BJ (cell line): ENCODE measurements at regions not wholly inside any gene's neighbourhood (a gene's known extent, or its start where the extent isn't known, plus 50 kb on each side); places are given as distances from the start of the nearest gene placed in this dataset.

Source experiments
- CTCF ChIA-PET: fragments of 350-600 bp; formaldehyde crosslinking; extraction: SDS; loops from one replicate; lab custom pipeline; 2021; ENCODE audit warnings: antibody characterized with exemption, inconsistent platforms; lab: Yijun Ruan, JAX
- POLR2A ChIA-PET: fragments of 300-600 bp; sonication (Branson Sonifier 250); formaldehyde crosslinking; extraction: SDS; loops from one replicate; lab custom pipeline; 2021; ENCODE audit warnings: antibody characterized with exemption; lab: Charles Lee
- DNase-seq: peaks from one replicate; pipeline ENCODE4 v3.0.0-alpha.2; 2011; ENCODE audit warnings: low read depth
- H3K27me3 ChIP-seq: 2 replicates; pipeline ENCODE4 v1.6.0; 2011; ENCODE audit warnings: low read length; ENCODE audit not compliant: control insufficient read depth, insufficient read depth
- H3K36me3 ChIP-seq: 2 replicates; pipeline ENCODE4 v1.5.1; 2011; ENCODE audit warnings: low read length; ENCODE audit not compliant: control insufficient read depth, insufficient read depth
- H3K4me3 ChIP-seq: 2 replicates; pipeline ENCODE4 v1.5.1; 2011; ENCODE audit warnings: low read depth, mild to moderate bottlenecking, control low read depth, low read length
- CTCF ChIP-seq: IDR thresholded peaks from 2 replicates; pipeline ENCODE4 v1.5.1; 2011; ENCODE audit warnings: low read depth, mild to moderate bottlenecking, control low read depth, inconsistent platforms, low read length, moderate library complexity; ENCODE audit not compliant: insufficient read depth

- no peak for TF ChIP-seq CTCF
- no peaks in the 10 kb centered on the region; the same call in 1 of the 2 replicates for H3K27me3 ChIP-seq
- no peaks in the 10 kb centered on the region for H3K36me3 ChIP-seq
- CTCF ChIA-PET: no interaction called here
- POLR2A ChIA-PET: no interaction called here
- DNase-seq: no peak
- H3K4me3 ChIP-seq: no peak overlapping the region
These were observed 253.7 kb upstream of the FOXD3 start for GRCh38 chr1:63068626-63069025.

DNA sequence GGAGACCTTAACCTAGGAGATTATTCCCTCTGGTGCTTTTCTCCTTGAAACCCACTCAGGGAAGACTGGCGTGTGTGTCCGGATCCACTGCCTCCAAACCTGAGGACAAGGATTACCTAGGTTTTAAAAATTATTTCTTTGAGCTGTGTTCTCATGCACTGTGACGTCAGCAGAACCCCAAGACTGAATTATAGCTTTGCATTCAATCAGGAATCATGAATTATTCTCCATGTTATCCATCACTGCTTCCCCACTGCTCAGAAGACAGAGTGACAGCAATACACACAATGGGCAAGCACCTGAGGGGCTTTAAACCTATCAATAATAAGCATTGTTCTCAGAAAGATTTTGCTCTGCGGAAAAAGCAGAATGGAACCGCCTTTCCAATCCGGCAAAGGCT is 253.2 kb upstream of the FOXD3 start:
- no peak for TF ChIP-seq CTCF
- POLR2A ChIA-PET: no interaction called here
- no peak for DNase-seq
- Histone ChIP-seq H3K27me3 (no peaks in the 10 kb centered on the region; the same call in 1 of the 2 replicates), H3K4me3 (no peak overlapping the region), H3K36me3 (no peaks in the 10 kb centered on the region)
- CTCF ChIA-PET: no interaction called here

- Histone ChIP-seq H3K36me3 (no peaks in the 10 kb centered on the region), H3K4me3 (no peak overlapping the region), H3K27me3 (peaks cover 4% of the 10 kb centered on the region)
- ChIA-PET POLR2A (no interaction called here), CTCF (no interaction called here)
- no peak for TF ChIP-seq CTCF
- no peak for DNase-seq
These were observed 248.8 kb upstream of the FOXD3 start for GRCh38 chr1:63073309-63074306.

DNA sequence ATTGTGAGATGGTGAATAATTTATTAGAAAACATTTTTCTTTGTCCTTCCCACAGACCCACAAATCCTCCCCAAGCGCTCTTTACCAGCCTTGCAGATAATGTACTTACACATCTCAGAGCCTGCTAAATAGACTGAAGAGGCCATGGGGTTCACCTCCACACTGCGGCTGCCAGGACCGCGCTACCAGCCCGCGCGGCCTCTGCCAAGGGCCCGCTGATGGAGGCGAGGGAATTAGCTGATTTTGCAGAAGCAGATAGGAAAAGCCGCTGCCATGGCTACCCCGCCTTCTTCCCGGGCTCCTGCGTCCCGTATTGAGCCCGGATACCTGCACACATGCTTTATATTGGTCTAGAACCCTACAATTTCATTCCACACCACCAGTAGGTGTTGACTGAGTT is 248.0 kb upstream of the FOXD3 start:
- Histone ChIP-seq H3K4me3 (no peak overlapping the region), H3K36me3 (no peaks in the 10 kb centered on the region), H3K27me3 (peaks cover 4% of the 10 kb centered on the region)
- DNase-seq: no peak
- no peak for TF ChIP-seq CTCF
- ChIA-PET POLR2A (no interaction called here), CTCF (no interaction called here)

- POLR2A ChIA-PET: no interaction called here
- TF ChIP-seq CTCF: no peak
- H3K27me3 ChIP-seq: no peaks in the 10 kb centered on the region
- no peak overlapping the region for H3K4me3 ChIP-seq
- H3K36me3 ChIP-seq: no peaks in the 10 kb centered on the region
- CTCF ChIA-PET: no interaction called here
- no peak for DNase-seq
These were observed 239.6 kb upstream of the FOXD3 start for GRCh38 chr1:63082766-63083165.
